Iris pigment epithelial cell (primary cell): ENCODE measurements at regions not wholly inside any gene's neighbourhood (a gene's known extent, or its start where the extent isn't known, plus 50 kb on each side); places are given as distances from the start of the nearest gene placed in this dataset.
"Not testable (repeated sequence)": the region's sequence is repeated elsewhere in the genome, so short reads cannot be mapped to it uniquely, and the experiment has no call there.

Experiments used
- DNase-seq: peaks from one replicate; pipeline ENCODE4 v3.0.0-alpha.2; 2011; ENCODE audit warnings: low read depth

DNA sequence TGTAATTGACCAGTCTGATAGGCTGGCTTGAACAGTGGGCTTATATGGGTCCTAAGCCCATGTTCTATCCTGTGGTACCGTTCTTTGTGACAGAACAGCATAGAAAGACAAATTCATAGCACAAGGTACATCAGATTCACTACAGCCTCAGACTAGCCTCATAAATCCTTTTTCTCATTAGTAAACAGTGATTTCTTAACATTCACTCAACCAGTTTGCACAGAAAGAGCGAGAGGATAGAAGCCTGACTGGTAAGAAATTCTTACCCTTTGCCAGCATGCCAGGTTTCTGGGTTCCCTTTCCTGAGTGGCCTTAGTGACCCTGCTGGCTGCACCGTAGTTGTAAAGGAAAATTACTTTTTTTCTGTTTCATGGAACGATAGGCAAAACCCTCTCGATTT lies 412.1 kb downstream of the SH2D4B start:
- no peak for DNase-seq

- no peak for DNase-seq
These were observed 414.7 kb downstream of the SH2D4B start for GRCh38 chr10:80952436-80952835.

DNA sequence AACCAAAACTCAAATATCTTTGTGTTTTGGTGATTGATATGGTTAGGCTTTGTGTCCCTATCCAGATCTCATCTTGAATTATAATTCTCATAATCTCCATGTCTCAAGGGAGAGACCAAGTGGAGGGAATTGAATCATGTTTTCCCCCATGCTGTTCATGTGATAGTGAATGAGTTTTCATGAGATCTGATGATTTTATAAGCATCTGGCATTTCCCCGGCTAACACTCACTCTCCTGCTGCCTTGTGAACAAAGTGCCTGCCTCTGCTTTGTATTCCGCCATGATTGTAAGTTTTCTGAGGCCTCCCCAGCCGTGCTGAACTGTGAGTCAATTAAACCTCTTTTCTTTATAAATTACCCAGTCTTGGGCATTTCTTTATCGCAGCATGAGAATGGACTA lies 419.5 kb downstream of the SH2D4B start:
- no peak for DNase-seq

DNA sequence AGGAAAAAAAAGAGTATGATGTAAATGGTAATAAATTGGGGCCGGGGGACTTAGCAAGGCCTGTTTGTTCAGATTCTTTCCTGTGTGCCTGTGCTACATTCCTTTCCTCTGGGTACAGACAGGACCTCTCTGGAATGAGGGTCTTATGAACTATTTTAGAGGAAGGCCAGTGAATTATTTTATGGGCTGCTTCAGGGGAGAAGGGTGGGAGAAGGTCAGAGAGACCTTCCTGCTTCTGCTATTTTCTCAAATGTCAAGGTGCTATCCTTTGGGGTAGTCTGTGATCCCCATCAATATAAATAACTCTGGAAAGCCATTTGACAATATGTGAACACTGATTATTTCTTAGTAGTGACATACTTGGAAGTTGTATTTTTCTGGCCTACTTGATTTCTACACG lies 426.5 kb downstream of the SH2D4B start:
- DNase-seq: no peak

DNA sequence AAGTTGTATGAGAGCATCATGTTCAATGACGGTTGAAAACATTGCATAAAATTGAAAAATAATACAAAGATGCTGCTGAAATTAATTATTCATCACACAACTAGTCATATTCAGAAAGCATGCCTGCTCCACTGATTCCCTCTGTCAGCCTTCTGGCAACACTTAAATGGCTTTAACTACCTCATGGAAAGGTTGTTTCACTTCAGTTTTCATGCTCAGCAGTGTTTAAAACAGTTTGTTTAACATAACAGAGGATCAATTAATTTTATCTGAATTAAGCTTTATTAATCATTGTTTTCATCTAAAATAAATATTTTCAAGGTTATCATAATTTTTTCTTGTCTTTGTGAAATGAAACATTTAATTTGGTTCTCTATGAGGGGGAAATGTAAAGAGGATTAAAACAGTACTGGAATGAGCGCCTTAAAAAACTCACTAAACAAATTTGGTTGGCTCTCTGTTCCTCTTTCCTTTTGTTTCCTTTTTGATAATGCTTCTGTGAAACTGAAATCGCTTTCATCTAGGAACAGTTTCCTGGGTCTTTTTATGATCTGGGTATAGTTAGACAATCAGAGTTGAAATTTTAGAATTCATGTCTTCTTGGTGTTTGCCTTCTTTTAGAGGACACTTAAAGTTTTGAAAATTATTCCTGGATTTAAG lies 427.4 kb downstream of the SH2D4B start:
- DNase-seq: no peak

GRCh38 chr10:80966326-80966986 lies 428.8 kb downstream of the SH2D4B start:
- DNase-seq: no peak

DNA sequence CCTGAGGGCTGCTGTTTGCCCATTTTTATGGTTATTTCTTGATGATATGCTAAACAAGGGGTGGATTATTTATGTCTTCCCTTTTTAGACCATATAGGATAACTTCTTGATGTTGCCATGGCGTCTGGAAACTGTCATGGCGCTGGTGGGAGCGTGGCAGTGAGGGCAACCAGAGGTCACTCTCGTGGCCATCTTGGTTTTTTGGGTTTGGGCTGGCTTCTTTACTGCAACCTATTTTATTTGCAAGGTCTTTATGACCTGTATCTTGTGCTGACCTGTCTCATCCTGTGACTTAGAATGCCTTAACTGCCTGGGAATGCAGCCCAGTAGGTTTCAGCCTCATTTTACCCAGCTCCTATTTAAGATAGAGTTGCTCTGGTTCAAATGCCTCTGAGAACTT lies 429.7 kb downstream of the SH2D4B start:
- not testable (repeated sequence) for DNase-seq

DNA sequence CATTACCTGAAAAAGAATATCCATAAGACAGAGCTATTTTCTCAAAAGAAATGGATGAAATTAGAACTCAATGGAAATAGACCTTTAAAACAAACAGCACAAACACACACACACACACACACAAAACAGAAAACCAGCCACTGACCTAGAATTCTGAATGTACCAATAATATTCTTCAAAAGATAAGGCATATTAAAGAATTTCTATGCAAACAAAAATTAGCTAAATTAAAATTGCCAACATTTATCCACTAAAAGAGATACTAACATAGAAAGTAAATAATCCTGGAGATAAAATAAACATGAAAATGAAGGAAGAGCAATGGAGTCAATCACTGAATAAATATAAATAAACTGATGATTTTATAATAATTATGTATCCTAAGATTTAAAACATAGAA lies 431.2 kb downstream of the SH2D4B start:
- DNase-seq: no peak

DNA sequence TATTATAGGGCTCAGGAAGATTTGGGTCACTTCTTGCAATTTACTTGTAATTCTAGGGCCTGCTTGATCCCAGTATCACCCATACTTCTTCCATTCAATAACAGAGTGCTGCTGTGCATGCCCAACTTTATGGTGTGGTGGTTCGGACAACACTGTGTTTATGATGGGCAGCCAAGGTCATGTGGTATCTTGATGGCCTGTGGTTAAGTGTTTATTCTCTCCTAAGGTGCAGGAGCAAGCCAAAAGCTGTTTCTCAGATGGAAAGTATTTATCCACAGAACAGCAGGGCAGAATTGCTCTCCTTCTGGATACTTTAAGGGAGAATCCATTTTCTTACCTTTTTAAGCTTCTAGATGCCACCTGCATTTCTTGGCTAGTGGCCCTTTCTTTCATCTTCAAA lies 433.8 kb downstream of the SH2D4B start:
- no peak for DNase-seq

DNA sequence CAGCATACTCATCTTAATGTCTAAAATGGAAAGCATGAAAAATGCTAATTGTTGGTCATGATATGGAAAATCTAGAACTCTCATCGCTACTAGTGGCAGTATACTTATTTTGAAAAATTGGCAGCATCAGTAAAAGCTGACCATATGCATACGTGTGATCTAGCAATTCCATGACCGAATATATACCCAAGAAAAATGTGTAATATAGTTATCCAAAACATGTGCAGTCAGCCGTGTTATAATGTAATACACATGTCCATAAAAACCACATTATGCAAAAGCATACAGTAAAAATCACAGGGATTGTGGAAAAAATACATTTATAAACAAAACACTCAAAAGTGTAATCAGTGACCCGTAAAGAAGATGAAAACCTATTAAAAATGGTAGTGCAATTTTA lies 439.0 kb downstream of the SH2D4B start:
- no peak for DNase-seq

DNA sequence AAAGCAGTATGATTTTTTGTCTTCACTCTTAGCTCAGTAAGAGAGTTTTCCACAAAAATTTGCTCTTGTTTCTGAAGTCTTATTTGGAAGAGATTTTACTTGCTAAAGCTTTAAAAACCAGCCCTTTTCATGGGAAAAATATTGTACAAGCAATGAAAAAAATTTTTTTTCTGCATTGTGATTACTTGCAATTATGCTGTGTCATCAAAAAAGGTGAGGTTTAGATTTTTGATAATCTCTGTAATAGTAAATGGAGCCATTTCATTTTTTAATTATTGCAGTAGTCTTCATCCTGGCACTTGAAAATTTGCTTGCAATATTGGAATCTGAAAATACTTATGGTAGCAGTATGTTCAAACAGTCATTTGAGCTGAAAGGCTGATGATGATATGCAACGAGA lies 447.4 kb downstream of the SH2D4B start:
- DNase-seq: no peak

DNA sequence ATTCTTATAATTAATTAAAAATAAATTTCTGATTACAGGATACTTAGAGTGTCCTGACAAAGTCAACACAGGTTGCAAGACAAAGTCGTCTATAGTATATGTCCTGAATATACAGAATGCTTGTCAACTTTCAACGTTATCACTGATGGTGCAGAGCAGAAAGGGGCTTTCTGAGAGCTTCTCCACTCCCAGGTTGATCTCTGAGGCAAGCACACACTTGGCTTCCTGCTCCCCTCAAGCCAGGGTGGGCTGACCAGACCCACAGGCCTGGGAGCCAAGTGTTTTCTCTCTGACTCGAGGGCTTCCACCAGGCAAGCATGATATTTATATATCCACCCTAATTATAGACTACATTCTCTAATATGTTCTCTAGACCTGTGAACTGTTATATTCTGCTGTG lies 448.9 kb downstream of the SH2D4B start:
- DNase-seq: no peak

DNA sequence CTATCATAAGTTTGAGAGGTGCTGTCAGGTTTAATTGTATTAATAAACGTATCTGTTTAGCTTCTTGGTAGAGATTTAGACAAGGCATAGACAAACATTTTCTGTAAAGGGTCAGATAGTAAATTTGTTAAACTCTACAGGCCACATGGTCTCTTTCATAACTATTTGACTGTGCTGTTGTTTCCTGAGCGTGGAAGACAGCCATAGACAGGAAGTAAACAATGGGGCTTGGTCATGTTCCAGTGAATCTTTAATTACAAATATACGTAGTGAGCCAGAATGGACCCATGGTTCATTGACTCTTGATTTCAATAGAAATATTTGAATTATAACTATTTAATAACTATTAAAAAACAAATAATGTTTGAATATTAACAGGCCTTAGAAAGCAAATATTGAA lies 451.1 kb downstream of the SH2D4B start:
- no peak for DNase-seq

DNA sequence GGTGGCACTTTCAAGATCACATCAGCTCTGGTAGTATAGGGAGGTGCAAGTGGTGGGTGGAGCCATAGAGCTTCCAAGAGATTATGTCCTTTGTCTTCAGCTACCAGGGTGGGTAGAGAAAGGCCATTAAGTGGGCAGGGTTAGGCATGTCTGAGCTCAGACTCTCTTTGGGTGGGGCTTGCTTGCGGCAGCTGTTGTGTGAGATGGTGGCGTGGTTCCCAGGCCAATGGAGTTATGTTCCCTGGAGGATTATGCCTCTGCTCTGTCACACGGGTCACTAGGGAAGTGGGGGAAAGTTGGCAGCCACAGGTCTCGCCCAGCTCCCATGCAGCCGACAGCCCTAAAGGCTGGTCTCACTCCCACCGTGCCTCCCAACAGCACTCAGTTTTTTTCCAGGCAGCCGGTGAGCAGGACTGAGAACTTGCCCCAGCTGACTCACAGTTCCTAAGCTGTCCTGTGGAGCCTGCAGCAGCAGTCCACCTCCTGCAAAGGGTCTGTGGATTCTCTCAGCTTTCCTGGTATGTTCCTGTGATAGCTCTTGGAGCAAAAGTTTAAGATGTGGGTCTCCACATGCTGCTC lies 459.0 kb downstream of the SH2D4B start:
- no peak for DNase-seq

GRCh38 chr10:81000781-81001180 lies 463.1 kb downstream of the SH2D4B start:
- no peak for DNase-seq

DNA sequence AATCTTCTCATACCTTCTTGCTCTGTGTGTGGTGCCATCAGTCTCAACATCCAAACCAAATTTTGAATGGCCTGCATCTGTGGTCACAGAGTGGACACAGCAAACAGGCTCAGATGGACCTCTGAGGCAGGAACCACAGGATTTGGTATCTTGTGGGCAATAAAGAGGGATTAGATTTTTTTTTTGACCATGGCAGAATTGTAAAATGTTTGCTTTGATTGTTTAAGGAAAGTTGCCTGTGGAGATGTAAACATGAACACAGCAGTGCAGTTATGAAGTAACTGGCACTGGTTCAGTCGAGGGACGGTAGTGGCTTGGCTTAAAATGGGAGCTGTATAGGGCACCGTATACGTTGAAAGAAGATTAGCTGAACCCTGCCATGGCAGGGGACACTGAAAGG lies 464.7 kb downstream of the SH2D4B start:
- no peak for DNase-seq

GRCh38 chr10:81007872-81008271 lies 470.2 kb downstream of the SH2D4B start:
- DNase-seq: no peak

- no peak for DNase-seq
These were observed 471.0 kb downstream of the SH2D4B start for GRCh38 chr10:81008726-81009125.

DNA sequence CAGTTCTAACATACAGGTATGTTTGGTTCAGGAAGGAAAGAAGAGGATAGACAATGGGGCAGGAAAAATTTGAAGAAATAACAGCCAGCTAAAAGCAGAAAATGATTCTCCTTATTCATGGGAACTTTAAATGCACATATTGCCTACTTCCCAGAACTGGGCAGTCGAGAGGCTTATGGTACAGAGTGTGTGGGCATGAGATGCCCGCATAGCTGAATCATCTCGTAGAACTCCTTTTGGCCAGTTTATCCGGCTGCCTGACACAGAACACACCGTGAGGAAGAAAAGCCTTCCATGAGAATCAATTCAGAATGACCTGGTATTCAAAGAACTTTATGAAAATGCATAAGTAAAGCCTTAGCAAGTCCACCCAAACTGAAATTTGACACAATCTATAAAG lies 471.6 kb downstream of the SH2D4B start:
- no peak for DNase-seq

GRCh38 chr10:81013771-81014170 lies 476.1 kb downstream of the SH2D4B start:
- no peak for DNase-seq

- DNase-seq: peak; percentile 44
These were observed 481.6 kb downstream of the SH2D4B start for GRCh38 chr10:81019029-81019890.

DNA sequence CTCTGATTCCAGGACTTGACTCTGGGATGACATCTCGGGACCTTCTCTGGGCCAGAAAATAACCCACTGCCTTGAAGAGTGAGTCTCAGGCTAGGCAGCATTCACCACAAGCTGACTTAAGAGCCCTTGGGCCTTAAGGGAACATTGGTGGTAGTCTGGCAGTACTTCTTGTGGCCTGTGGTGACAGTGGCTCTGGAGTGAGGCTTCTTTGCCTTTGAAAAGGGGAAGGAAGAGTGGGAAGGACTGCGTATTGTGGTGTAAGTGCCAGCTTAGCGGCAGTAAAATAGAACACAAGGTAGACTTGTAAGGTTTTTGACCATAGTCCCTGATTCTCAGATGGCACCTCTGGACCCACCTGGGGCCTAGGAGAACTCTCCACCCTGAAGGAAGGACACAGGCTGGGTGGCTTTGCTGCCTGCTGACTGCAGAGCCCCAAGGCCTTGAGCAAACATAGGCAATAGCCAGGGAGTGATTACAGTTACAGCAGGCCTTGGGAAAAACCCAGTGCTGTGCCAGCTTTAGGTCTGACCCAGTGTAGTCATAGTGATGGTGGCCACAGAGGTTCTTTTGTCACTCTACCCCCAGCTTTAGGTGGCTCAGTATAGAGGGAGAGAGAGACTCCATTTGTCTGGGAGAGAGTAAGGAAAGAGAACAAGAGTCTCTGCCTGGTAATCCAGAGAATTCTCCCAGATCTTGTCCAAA lies 483.9 kb downstream of the SH2D4B start:
- no peak for DNase-seq
